GM19395 (cell line): ENCODE measurements at regions not wholly inside any gene's neighbourhood (a gene's known extent, or its start where the extent isn't known, plus 50 kb on each side); places are given as distances from the start of the nearest gene placed in this dataset.

Experiments used
- ATAC-seq: cut with Tn5 transposase; IDR thresholded peaks from one replicate; pipeline ENCODE4 v1.9.1; 2021; ENCODE audit warnings: mild to moderate bottlenecking, moderate library complexity; ENCODE audit not compliant: unreplicated experiment

GRCh38 chr15:94105760-94106159 lies 125.6 kb upstream of the MCTP2 start:
- ATAC-seq: no peak

- ATAC-seq: no peak
These were observed 130.5 kb upstream of the MCTP2 start for GRCh38 chr15:94100863-94101262.

DNA sequence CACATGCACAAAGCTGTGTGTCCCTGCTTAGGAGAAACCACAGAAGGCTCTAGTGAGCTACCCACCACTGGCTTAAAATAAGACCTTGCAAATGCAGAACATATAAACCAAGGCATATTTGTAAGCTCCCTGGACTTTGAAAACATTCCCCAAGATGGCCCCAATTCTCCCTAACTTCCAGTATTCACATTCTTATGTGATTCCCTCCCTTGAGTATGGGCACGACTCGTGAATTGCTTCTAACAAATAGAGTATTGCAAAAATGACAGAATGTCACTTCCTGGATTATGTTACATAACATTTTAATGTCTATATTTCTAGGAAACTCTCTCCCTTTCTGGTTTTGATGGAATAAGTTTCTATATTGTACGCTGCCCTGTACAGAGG lies 131.8 kb upstream of the MCTP2 start:
- ATAC-seq: no peak

- no peak for ATAC-seq
These were observed 132.3 kb upstream of the MCTP2 start for GRCh38 chr15:94098921-94099573.

DNA sequence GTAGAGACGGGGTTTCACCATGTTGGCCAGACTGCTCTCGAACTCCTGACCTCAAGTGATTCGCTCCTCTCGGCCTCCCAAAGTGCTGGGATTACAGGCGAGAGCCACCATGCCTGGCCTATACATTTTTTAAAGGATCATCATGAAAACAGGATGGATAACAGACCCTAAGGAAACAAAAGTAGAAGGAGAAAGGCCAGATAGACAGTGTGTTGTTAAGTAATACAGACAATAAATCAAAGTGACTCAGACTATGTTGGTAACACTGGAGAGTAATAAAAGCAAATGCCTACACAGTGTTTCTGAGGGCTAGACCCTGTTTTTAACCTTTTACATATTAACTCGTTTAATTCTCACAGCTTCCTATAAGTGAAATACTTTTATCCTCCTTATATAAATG lies 133.8 kb upstream of the MCTP2 start:
- ATAC-seq: no peak

GRCh38 chr15:94094310-94094709 lies 137.1 kb upstream of the MCTP2 start:
- ATAC-seq: no peak

DNA sequence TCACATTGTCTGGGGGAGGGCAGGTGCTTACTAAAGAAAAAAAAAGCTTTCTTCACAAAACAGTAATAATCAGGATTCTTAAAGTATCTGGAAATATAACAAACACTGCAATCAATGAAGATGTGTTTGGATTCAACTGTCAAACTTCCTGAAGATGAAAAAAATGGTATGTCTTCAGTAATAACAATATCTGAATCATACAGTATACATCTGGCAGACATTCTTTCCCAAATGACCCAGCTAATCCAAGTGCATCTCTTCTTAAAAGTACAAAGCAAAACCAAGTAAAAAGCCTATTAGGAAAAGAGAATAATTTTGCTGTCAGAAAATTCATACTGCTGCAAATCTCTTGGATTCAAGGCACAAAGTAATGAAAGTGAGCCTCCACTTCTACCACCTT lies 145.0 kb upstream of the MCTP2 start:
- no peak for ATAC-seq

DNA sequence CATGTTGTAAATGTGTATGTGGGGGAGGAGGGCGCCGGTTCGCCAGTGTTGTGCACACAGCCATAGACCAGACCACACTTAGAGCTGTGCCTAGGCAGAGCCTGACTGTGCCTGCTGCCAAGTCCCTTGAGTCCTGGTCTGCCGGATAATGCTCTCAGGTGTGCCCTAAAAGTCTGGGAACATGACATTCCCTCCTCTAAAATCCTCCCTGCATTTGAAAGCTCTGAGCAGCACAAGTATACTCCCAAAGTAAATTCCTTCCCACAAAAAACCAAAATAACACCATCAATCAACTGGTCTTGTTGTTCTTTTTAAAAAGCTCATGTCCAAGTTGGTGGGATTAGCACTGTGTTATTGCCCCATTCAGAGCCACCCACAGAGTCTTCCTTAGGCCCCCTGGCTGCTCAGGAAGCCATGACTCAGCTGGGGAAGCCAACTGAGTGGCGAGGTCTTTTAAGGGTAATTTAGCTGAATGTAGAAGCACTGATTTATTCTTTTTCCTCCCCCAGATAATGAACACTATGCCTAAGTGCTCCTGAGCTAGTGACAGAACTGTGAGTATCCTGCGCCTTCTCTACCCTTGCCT lies 147.8 kb upstream of the MCTP2 start:
- ATAC-seq: no peak

GRCh38 chr15:94081829-94082228 lies 149.5 kb upstream of the MCTP2 start:
- ATAC-seq: no peak

DNA sequence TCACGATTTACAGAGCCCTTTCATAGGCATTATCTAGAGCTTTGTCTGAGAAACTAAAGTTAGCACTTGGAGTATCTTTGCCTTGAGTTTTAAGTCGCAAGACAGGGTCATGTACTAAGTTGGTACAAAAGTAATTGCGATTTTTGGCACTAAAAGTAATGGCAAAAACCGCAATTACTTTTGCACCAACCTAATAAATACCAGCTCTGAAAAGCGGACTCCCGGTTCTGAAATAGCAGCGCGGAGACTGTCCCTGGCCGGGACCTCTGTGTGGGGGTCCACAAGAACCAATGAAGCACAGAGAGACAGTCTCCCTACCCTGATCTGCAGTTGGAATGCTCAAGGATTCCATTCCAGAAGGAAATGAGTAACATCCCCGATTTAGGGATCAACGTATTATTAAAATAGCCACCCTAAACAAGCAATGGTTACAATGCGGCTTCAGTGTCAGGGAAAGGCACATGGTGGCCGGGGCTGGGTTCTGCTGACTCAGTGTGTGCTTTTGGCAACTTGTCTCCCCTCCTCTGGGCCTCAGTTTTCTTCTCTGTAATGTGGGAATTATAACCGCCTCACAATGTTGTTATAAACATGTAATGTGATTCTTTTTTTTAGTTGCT lies 150.3 kb upstream of the MCTP2 start:
- no peak for ATAC-seq

- no peak for ATAC-seq
These were observed 150.9 kb upstream of the MCTP2 start for GRCh38 chr15:94080416-94080815.

DNA sequence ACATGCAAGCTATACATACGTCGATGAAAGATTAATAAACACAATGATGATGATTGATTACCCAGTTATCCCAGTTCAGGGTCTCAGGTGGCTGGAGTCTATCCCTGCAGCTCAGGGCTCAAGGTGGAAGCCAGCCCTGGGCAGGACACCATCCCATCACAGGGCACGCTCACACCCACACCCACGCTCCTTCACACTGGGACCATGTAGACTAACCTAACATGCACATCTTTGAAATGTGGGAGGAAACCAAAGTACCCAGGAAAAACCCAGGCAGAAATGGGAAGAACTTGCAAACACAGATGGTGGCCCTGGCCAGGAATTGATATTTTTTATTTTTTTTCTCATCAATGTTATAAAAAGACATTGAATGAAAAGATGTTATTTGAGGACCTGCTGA lies 151.4 kb upstream of the MCTP2 start:
- ATAC-seq: no peak

DNA sequence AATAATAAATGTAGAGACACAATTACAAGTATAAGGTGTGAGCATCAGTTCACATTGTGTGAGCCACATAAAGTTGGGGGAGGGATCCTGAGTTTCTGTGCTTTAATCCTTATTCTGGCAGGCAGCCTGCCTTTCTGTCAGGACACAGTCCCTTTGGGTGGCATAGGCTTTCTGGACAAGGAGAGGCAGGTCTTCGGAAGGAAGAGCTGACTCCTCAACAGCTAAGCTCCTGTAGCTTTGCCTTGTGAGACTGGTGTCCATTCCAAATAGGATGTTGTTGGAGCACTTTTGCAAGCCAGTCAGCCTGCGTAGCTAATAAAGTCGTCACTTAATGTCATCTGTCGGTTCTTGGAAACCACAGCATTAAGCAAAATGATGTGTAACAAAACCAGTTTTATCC lies 151.9 kb upstream of the MCTP2 start:
- ATAC-seq: no peak

GRCh38 chr15:94077938-94078337 lies 153.4 kb upstream of the MCTP2 start:
- no peak for ATAC-seq

DNA sequence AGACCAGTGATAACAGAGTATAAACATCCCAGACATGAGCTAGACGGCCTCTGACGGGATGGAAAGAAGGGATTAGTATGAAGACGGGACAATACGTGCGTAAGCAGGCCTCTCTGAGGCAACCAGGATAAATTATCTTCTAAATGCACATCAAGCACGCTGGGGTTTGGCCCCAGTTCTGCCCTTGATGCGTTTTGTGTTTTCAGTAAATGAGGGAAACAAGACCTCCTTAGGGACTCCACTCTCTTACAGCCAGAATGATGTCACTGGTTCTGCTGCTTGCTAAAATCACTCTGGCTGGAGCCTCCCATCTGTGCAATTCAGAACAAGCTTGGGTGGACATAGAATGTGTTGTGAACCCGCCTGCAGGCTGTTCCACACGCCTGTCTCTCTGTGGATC lies 156.0 kb upstream of the MCTP2 start:
- ATAC-seq: no peak

DNA sequence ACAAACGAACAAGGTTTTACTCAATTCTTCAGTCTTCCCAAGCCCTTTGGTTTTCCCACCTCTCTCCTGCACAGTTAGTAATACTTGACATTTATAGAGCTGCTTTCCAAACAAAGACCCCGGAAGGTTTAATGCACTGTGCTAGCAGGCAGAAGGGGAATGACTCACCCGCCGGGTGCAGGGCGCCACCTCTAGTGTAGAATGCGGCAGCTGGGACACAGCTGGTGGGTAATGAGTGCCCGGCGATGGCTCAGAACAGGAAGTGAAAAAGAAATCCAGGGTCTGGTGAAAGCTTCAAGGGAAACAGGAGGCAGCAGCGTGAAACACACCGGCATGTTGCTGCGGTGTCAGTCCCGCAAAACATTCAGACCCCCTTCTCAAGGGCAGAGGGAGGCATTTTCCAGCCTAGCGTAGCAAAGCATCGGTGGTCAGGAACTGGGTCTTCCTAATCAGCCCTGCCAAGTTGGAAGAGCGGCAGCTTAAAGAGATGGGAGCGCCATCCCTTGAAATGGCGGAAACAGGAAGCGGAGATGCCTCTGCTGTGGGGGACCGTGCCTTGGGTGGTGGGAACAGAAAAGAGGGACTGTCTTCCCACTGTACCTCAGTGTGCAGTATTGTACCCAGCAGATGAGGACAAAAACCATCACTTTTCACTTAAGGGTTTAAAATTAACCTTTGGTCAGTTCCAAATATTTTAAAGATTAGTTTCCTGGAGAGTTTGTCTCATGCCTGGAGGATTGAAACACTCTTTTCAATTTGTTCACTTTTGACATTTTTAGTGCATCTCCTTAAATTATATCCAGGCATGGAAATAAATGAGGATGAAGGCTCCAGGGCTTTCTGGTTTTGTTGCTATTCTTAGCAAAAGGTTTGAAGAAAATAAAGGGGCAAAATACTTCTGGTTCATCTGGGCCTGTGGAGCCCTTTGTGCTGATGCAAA lies 160.7 kb upstream of the MCTP2 start:
- ATAC-seq: peak; percentile 68

DNA sequence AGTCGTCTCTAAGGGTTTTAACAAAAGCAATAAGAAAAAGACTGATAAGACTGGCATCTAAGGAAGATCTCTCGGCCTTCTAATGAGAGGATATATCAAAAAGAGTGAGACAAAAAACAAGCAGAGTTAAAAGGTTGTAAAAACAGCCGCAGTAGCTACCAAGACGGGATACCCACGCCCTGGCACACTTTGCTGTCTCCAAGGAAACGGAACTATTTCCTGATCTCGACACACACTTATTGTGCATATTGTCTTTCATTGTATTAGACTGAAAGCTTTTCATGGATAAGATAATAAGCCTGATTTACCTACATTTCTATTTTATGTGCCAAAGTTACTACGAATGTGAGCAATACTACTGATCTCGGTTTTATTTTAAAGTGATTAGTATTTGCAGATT lies 161.5 kb upstream of the MCTP2 start:
- ATAC-seq: no peak

DNA sequence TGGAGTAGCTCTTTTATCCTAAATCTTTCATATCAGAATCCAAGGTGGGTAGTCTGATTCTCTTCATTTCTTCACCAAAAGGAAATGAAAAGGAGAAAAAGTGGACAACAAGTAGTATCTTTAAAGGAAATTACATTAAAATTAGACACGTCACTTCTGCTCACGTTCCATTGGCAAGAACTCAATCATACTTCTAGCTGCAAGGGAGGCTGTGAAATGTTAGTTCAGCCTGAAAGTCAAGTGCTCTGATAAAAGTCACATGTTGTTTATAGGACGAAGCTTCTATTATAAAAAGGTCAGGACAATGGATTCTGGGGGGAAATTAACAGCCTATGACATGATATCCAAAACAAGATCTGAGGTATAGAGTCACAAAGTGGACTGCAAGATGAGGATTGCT lies 164.6 kb upstream of the MCTP2 start:
- ATAC-seq: no peak

- ATAC-seq: no peak
These were observed 165.3 kb upstream of the MCTP2 start for GRCh38 chr15:94066046-94066445.

- ATAC-seq: no peak
These were observed 166.6 kb upstream of the MCTP2 start for GRCh38 chr15:94064676-94065313.

- ATAC-seq: no peak
These were observed 170.3 kb upstream of the MCTP2 start for GRCh38 chr15:94061041-94061440.
